Calu3 (cell line): ENCODE measurements at regions not wholly inside any gene's neighbourhood (a gene's known extent, or its start where the extent isn't known, plus 50 kb on each side); places are given as distances from the start of the nearest gene placed in this dataset.
A peak's percentile ranks its signal among the peaks of the same experiment; 100 is the strongest.

ENCODE experiments used
- BruUV-seq: library from RNA; stranded (reverse); fragments of 400-500 nt; replicated peaks from 2 replicates; lab custom pipeline; 2021; lab: Mats Ljungman, UMichigan
- CTCF ChIA-PET: fragments of 300-600 bp; sonication (Branson Sonifier 250); formaldehyde crosslinking; loops from one replicate; lab custom pipeline; 2022; ENCODE audit warnings: antibody characterized with exemption; lab: Charles Lee
- DNase-seq: peaks from one replicate; pipeline ENCODE4 v3.0.0; 2022
- H3K27ac Mint-ChIP-seq: one replicate; pipeline ENCODE4 v1.8.0; 2022; ENCODE audit warnings: mixed read lengths; ENCODE audit not compliant: unreplicated experiment
- H3K27me3 Mint-ChIP-seq: one replicate; pipeline ENCODE4 v1.8.0; 2022; ENCODE audit warnings: mixed read lengths; ENCODE audit not compliant: unreplicated experiment
- H3K36me3 Mint-ChIP-seq: one replicate; pipeline ENCODE4 v1.8.0; 2022; ENCODE audit warnings: mild to moderate bottlenecking, moderate library complexity, mixed read lengths; ENCODE audit not compliant: insufficient read depth, unreplicated experiment
- H3K4me1 Mint-ChIP-seq: one replicate; pipeline ENCODE4 v1.8.0; 2022; ENCODE audit warnings: mild to moderate bottlenecking, low read depth, mixed read lengths; ENCODE audit not compliant: unreplicated experiment
- H3K4me3 Mint-ChIP-seq: one replicate; pipeline ENCODE4 v1.8.0; 2022; ENCODE audit warnings: mild to moderate bottlenecking, low read depth, moderate library complexity, mixed read lengths; ENCODE audit not compliant: unreplicated experiment
- H3K9me3 Mint-ChIP-seq: one replicate; pipeline ENCODE4 v1.8.0; 2022; ENCODE audit warnings: low read depth, mixed read lengths; ENCODE audit not compliant: unreplicated experiment
- CTCF ChIP-seq: fragments of 200-600 bp; IDR thresholded peaks from one replicate; pipeline ENCODE4 v1.8.0; 2022; ENCODE audit warnings: antibody characterized with exemption; ENCODE audit not compliant: unreplicated experiment
- intact Hi-C: fragments of 100-400 bp; cut with micrococcal nuclease; formaldehyde crosslinking; loops from one replicate; pipeline ENCODE4 v1.10.0; 2022; ENCODE audit not compliant: unreplicated experiment

- BruUV-seq: no TSS peak
These were observed 52.7 kb upstream of the ZCCHC13 start for GRCh38 chrX:74251006-74251930.

DNA sequence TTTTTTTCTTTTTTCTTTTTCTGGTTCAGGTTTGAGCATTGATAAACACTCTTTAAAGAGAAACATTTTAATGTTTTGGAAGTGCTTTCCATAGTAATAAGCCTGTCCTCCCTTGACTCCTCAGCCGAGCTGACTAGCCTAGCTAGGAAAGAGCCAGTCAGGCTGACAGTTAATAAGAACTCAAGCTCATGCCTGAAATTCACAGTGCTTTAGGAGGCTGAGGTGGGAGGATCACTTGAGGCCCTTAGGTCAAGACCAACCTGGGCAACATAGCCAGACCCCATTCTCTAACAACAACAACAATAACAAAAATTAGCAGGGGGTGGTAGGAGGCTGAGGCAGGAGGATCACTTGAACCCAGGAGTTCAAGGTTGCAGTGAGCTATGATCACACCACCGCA is 53.4 kb upstream of the ZCCHC13 start:
- Mint-ChIP-seq H3K27me3 (no peaks in the 10 kb centered on the region), H3K4me1 (peaks cover 20% of the 10 kb centered on the region), H3K4me3 (no peak overlapping the region), H3K36me3 (peaks cover 7% of the 10 kb centered on the region), H3K9me3 (no peaks in the 10 kb centered on the region), H3K27ac (peak overlapping the region; percentile 67)
- no TSS peak for BruUV-seq
- no peak for DNase-seq
- CTCF ChIA-PET: interaction anchor here (0.7 kb wide), 1 partner anchor 41 kb away, joined by 3 read pairs; no protein-coding TSS in a partner anchor
- TF ChIP-seq CTCF: no peak
- intact Hi-C loops: no loop called here

More at GRCh38 chrX:74251006-74251930, 52.7 kb upstream of the ZCCHC13 start:
- Mint-ChIP-seq H3K4me3 (no peak overlapping the region), H3K27ac (peak overlapping the region; percentile 67), H3K27me3 (no peaks in the 10 kb centered on the region), H3K9me3 (no peaks in the 10 kb centered on the region), H3K4me1 (peaks cover 20% of the 10 kb centered on the region), H3K36me3 (peaks cover 7% of the 10 kb centered on the region)
- CTCF ChIA-PET: interaction anchor here (0.6 to 0.9 kb wide), 2 partner anchors 36 to 312 kb away, joined by 3 read pairs; no protein-coding TSS in a partner anchor
- peak; percentile 18 for DNase-seq
- no peak for TF ChIP-seq CTCF
- intact Hi-C loops: no loop called here

DNA sequence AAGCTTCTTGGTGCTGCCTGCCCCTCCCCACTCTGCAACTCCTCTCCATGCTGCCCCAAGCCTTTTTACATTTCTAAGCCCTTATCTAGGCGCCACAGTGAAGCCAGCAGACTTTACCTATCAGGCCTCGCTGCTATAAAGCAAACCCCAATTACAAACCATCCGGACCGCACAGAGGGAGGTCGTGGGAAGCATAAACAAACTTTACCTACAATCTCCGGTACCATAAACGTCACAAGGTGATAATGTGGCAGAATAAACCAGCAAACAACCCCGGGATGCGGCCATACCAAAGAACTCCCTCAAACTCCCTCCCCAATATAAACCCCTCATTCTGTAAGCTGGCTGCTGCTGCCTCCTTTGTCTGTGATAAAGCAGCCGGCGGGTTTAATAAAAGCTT is 54.0 kb upstream of the ZCCHC13 start:
- peak overlapping the region; percentile 67 for H3K27ac Mint-ChIP-seq
- no TSS peak for BruUV-seq
- H3K36me3 Mint-ChIP-seq: peaks cover 7% of the 10 kb centered on the region
- H3K27me3 Mint-ChIP-seq: no peaks in the 10 kb centered on the region
- H3K9me3 Mint-ChIP-seq: no peaks in the 10 kb centered on the region
- CTCF ChIA-PET: interaction anchor here (0.6 to 0.7 kb wide), 2 partner anchors 12 to 42 kb away, joined by 3 read pairs; no protein-coding TSS in a partner anchor
- no peak for DNase-seq
- peaks cover 20% of the 10 kb centered on the region for H3K4me1 Mint-ChIP-seq
- intact Hi-C loops: no loop called here
- TF ChIP-seq CTCF: no peak
- H3K4me3 Mint-ChIP-seq: no peak overlapping the region

DNA sequence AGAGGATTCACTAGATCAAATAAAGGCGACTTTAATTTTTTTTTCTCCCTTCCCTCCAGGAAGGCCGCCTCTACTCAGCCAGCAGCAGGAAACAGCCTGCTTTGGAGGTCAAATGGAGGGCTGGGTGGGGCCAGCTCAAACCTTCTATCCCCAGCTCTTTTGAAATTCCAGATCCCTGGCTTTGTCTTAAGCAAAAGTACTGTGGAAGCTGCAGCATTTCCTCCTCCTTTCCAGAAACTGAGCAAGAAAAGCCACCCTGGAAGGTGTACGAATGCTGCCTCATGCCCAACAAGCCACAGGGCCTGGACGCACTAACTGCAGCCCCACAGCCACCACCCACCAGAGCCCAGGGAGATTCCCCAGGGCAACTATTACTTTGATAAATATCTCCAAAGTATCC is 55.1 kb upstream of the ZCCHC13 start:
- Mint-ChIP-seq H3K9me3 (no peaks in the 10 kb centered on the region), H3K4me1 (peaks cover 20% of the 10 kb centered on the region), H3K27ac (peak overlapping the region; percentile 30), H3K27me3 (no peaks in the 10 kb centered on the region), H3K36me3 (peaks cover 7% of the 10 kb centered on the region), H3K4me3 (no peak overlapping the region)
- BruUV-seq: no TSS peak
- DNase-seq: peak; percentile 31
- no peak for TF ChIP-seq CTCF
- intact Hi-C loops: no loop called here
- CTCF ChIA-PET: interaction anchor here (0.6 kb wide), 1 partner anchor 78 kb away, joined by 4 read pairs; no protein-coding TSS in a partner anchor
